Spinal cord (tissue), 9 donors: ENCODE measurements at regions not wholly inside any gene's neighbourhood (a gene's known extent, or its start where the extent isn't known, plus 50 kb on each side); places are given as distances from the start of the nearest gene placed in this dataset.

ENCODE experiments used
- DNase-seq, 6 donors: peaks; one replicate each; pipeline versions ENCODE4 v3.0.0 to v3.0.0-alpha.2; 2013 to 2015; ENCODE audit warnings: low spot score in 6 of 6, low read depth in 4 of 6
- H3K27ac ChIP-seq: one replicate; pipeline ENCODE4 v1.5.1; 2013; ENCODE audit warnings: low read depth, low read length, control low read depth
- H3K27me3 ChIP-seq: one replicate; pipeline ENCODE4 v1.6.1; 2013; ENCODE audit warnings: low read length; ENCODE audit not compliant: control insufficient read depth, insufficient read depth
- H3K36me3 ChIP-seq: one replicate; pipeline ENCODE4 v1.6.1; 2013; ENCODE audit warnings: low read length; ENCODE audit not compliant: control insufficient read depth, insufficient read depth
- H3K4me1 ChIP-seq: one replicate; pipeline ENCODE4 v1.6.1; 2013; ENCODE audit warnings: low read length; ENCODE audit not compliant: control insufficient read depth, insufficient read depth
- H3K4me3 ChIP-seq: one replicate; pipeline ENCODE4 v1.5.1; 2013; ENCODE audit warnings: low read depth, low read length, control low read depth
- H3K9me3 ChIP-seq: one replicate; pipeline ENCODE4 v1.6.1; 2013; ENCODE audit warnings: low read length; ENCODE audit not compliant: control insufficient read depth, insufficient read depth
- WGBS: methylation state at CpG from one replicate; pipeline ENCODE4 v1.1.5; 2013; ENCODE audit warnings: missing lambda C conversion rate; ENCODE audit not compliant: insufficient coverage; 5-methylcytosine and 5-hydroxymethylcytosine counted together
- donor health status: healthy.

- Histone ChIP-seq H3K27me3 (no peaks in the 10 kb centered on the region), H3K36me3 (no peaks in the 10 kb centered on the region), H3K9me3 (no peaks in the 10 kb centered on the region), H3K27ac (no peak overlapping the region), H3K4me3 (no peak overlapping the region), H3K4me1 (no peaks in the 10 kb centered on the region)
- 88% methylated on average over 1 of the region's 4 CpGs for WGBS
- DNase-seq: no peak
These were observed 106.8 kb downstream of the SEMA6D start for GRCh38 chr15:47824147-47824546.

DNA sequence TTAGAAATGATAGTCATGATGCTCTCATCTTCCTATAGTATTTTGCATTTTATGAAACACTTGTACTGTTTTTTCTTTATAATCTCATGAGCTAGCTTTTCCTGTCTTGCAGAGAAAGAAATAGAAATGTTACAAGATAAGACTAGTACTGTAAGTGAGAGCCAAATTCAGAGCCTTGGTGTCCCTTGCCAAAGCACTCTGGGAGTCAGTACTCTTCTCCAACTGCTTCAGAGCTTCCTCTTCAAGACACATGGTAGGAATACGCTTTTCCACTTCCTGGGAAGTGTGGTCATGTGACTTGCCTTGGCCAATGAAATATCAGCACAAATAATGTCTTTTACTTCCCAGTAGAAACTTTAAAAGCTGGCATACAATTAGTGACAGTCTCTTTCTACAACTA, 112.4 kb downstream of the SEMA6D start:
- no peaks in the 10 kb centered on the region for H3K36me3 ChIP-seq
- H3K27ac ChIP-seq: no peak overlapping the region
- DNase-seq: no peak
- H3K4me3 ChIP-seq: no peak overlapping the region
- no CpG with 5 or more reads among the region's 1 CpG for WGBS
- H3K9me3 ChIP-seq: no peaks in the 10 kb centered on the region
- H3K27me3 ChIP-seq: no peaks in the 10 kb centered on the region
- H3K4me1 ChIP-seq: no peaks in the 10 kb centered on the region

GRCh38 chr15:47834093-47834492, 116.8 kb downstream of the SEMA6D start:
- Histone ChIP-seq H3K36me3 (no peaks in the 10 kb centered on the region), H3K4me1 (no peaks in the 10 kb centered on the region), H3K4me3 (no peak overlapping the region), H3K27ac (no peak overlapping the region), H3K27me3 (no peaks in the 10 kb centered on the region), H3K9me3 (no peaks in the 10 kb centered on the region)
- no CpG with 5 or more reads among the region's 1 CpG for WGBS
- DNase-seq: no peak

GRCh38 chr15:47839233-47839825, 122.0 kb downstream of the SEMA6D start:
- Histone ChIP-seq H3K4me3 (no peak overlapping the region), H3K9me3 (no peaks in the 10 kb centered on the region), H3K27me3 (no peaks in the 10 kb centered on the region), H3K36me3 (no peaks in the 10 kb centered on the region), H3K4me1 (no peaks in the 10 kb centered on the region), H3K27ac (no peak overlapping the region)
- 50% methylated on average over 5 of the region's 6 CpGs for WGBS
- DNase-seq: peak in 1 of 6 donors; percentile 86

- DNase-seq: no peak
- Histone ChIP-seq H3K36me3 (no peaks in the 10 kb centered on the region), H3K4me1 (peaks cover 4% of the 10 kb centered on the region), H3K27me3 (no peaks in the 10 kb centered on the region), H3K9me3 (no peaks in the 10 kb centered on the region), H3K27ac (no peak overlapping the region), H3K4me3 (no peak overlapping the region)
- 100% methylated on average over 1 of the region's 4 CpGs for WGBS
These were observed 125.9 kb downstream of the SEMA6D start for GRCh38 chr15:47843124-47843663.

GRCh38 chr15:47844437-47844836, 127.1 kb downstream of the SEMA6D start:
- no peaks in the 10 kb centered on the region for H3K27me3 ChIP-seq
- H3K27ac ChIP-seq: no peak overlapping the region
- no peaks in the 10 kb centered on the region for H3K36me3 ChIP-seq
- H3K4me1 ChIP-seq: peaks cover 4% of the 10 kb centered on the region
- no peak overlapping the region for H3K4me3 ChIP-seq
- H3K9me3 ChIP-seq: no peaks in the 10 kb centered on the region
- no CpG with 5 or more reads among the region's 2 CpGs for WGBS
- no peak for DNase-seq

GRCh38 chr15:47846128-47846868, 129.0 kb downstream of the SEMA6D start:
- Histone ChIP-seq H3K4me1 (peaks cover 4% of the 10 kb centered on the region), H3K9me3 (no peaks in the 10 kb centered on the region), H3K27me3 (no peaks in the 10 kb centered on the region), H3K36me3 (no peaks in the 10 kb centered on the region), H3K27ac (no peak overlapping the region), H3K4me3 (no peak overlapping the region)
- no CpG with 5 or more reads among the region's 2 CpGs for WGBS
- no peak for DNase-seq

GRCh38 chr15:47846876-47847275, 129.6 kb downstream of the SEMA6D start:
- peaks cover 4% of the 10 kb centered on the region for H3K4me1 ChIP-seq
- no peak overlapping the region for H3K4me3 ChIP-seq
- no peak overlapping the region for H3K27ac ChIP-seq
- no peaks in the 10 kb centered on the region for H3K9me3 ChIP-seq
- no peaks in the 10 kb centered on the region for H3K27me3 ChIP-seq
- no peaks in the 10 kb centered on the region for H3K36me3 ChIP-seq
- no peak for DNase-seq
- WGBS: 46% methylated on average over 2 of the region's 3 CpGs

DNA sequence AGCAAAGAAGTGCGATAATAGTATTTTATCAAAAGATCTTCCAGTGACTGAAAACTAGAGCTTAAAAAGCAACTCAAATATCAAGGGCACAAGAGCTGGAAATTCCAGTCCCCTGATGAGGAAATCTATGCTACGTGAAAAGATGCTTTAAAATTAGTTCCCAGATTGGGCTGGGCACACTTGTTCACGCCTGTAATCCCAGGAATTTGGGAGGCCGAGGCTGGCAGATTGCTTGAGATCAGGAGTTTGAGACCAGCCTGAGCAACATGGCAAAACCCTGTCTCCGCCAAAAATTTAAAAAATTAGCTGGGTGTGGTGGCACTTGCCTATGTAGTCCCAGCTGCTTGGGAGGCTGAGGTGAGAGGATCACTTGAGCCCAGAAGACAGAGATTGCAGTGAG, 138.8 kb downstream of the SEMA6D start:
- no peak for DNase-seq
- Histone ChIP-seq H3K9me3 (no peaks in the 10 kb centered on the region), H3K4me1 (peaks cover 2% of the 10 kb centered on the region), H3K4me3 (no peak overlapping the region), H3K27ac (no peak overlapping the region), H3K36me3 (no peaks in the 10 kb centered on the region), H3K27me3 (no peaks in the 10 kb centered on the region)
- 84% methylated on average over 4 of the region's 5 CpGs for WGBS
